Neuronal stem cell (in vitro differentiated cells): ENCODE measurements at regions not wholly inside any gene's neighbourhood (a gene's known extent, or its start where the extent isn't known, plus 50 kb on each side); places are given as distances from the start of the nearest gene placed in this dataset.
A peak's percentile ranks its signal among the peaks of the same experiment; 100 is the strongest.

Source experiments
- DNase-seq: peaks from one replicate; pipeline ENCODE4 v3.0.0-alpha.2; 2013; ENCODE audit warnings: low spot score
- H2AFZ ChIP-seq: one replicate; pipeline ENCODE4 v1.6.1; 2013; ENCODE audit warnings: mild to moderate bottlenecking, low read length, inconsistent platforms
- H2AK5ac ChIP-seq: 2 replicates; pipeline ENCODE4 v1.6.1; 2013; ENCODE audit warnings: low read depth, mild to moderate bottlenecking, inconsistent platforms, low read length, moderate library complexity, mixed read lengths
- H2BK120ac ChIP-seq: 2 replicates; pipeline ENCODE4 v1.6.1; 2013; ENCODE audit warnings: low read depth, mild to moderate bottlenecking, inconsistent platforms, low read length, moderate library complexity, mixed read lengths
- H2BK12ac ChIP-seq: one replicate; pipeline ENCODE4 v1.6.1; 2013; ENCODE audit warnings: low read length, inconsistent platforms
- H2BK15ac ChIP-seq: 2 replicates; pipeline ENCODE4 v1.6.1; 2013; ENCODE audit warnings: mild to moderate bottlenecking, low read length, inconsistent platforms, mixed read lengths
- H2BK5ac ChIP-seq: one replicate; pipeline ENCODE4 v1.6.1; 2013; ENCODE audit warnings: inconsistent platforms, mild to moderate bottlenecking, low read length, moderate library complexity
- H3K14ac ChIP-seq: one replicate; pipeline ENCODE4 v1.6.1; 2013; ENCODE audit warnings: low read length, inconsistent platforms
- H3K18ac ChIP-seq: 2 replicates; pipeline ENCODE4 v1.6.1; 2013; ENCODE audit warnings: low read length, inconsistent platforms
- H3K23ac ChIP-seq: 2 replicates; pipeline ENCODE4 v1.6.1; 2013; ENCODE audit warnings: low read depth, mild to moderate bottlenecking, mixed read lengths, low read length, inconsistent platforms; ENCODE audit not compliant: poor library complexity
- H3K27ac ChIP-seq: replicated peaks from 3 replicates; pipeline ENCODE4 v1.5.1; 2013; ENCODE audit warnings: low read length, inconsistent platforms
- H3K27me3 ChIP-seq, 3 experiments: 2 replicates each; pipeline ENCODE4 v1.6.1; 2013; ENCODE audit warnings: low read length in 3 of 3, mild to moderate bottlenecking in 2 of 3, inconsistent platforms in 1 of 3, low read depth in 1 of 3, mixed read lengths in 1 of 3, moderate library complexity in 1 of 3; ENCODE audit not compliant: control insufficient read depth in 3 of 3, insufficient read depth in 3 of 3
- H3K36me3 ChIP-seq, 2 donors: replicated peaks in 1 of 2; 2 replicates each; pipeline ENCODE4 v1.6.1; 2013; ENCODE audit warnings: low read length in 2 of 2; ENCODE audit not compliant: control insufficient read depth in 2 of 2, insufficient read depth in 2 of 2
- H3K4ac ChIP-seq: 2 replicates; pipeline ENCODE4 v1.6.1; 2013; ENCODE audit warnings: inconsistent platforms, mild to moderate bottlenecking, low read length, moderate library complexity
- H3K4me1 ChIP-seq, 2 donors: 1 replicate in 1 of 2; 2 replicates in 1 of 2; pipeline ENCODE4 v1.6.1; 2013; ENCODE audit warnings: low read length in 2 of 2, low read depth in 1 of 2; ENCODE audit not compliant: control insufficient read depth in 2 of 2, insufficient read depth in 1 of 2
- H3K4me2 ChIP-seq: one replicate; pipeline ENCODE4 v1.6.1; 2013; ENCODE audit warnings: mild to moderate bottlenecking, low read length, inconsistent platforms; ENCODE audit not compliant: insufficient read depth, poor library complexity, severe bottlenecking
- H3K4me3 ChIP-seq, 2 donors: 2 replicates each; pipeline ENCODE4 v1.5.1; 2013; ENCODE audit warnings: low read length in 2 of 2, mild to moderate bottlenecking in 2 of 2, inconsistent platforms in 1 of 2, moderate library complexity in 1 of 2
- H3K79me1 ChIP-seq: one replicate; pipeline ENCODE4 v1.6.1; 2013; ENCODE audit warnings: low read depth, mild to moderate bottlenecking, inconsistent platforms, low read length, moderate library complexity
- H3K9ac ChIP-seq: one replicate; pipeline ENCODE4 v1.6.1; 2013; ENCODE audit warnings: mild to moderate bottlenecking, low read depth, low read length, inconsistent platforms; ENCODE audit not compliant: poor library complexity
- H3K9me3 ChIP-seq, 2 donors: replicated peaks in 1 of 2; 2 replicates each; pipeline versions ENCODE3 to v1.6.1; 2013; ENCODE audit warnings: low read length in 2 of 2, mild to moderate bottlenecking in 2 of 2, inconsistent platforms in 1 of 2, low read depth in 1 of 2, mixed read lengths in 1 of 2, moderate library complexity in 1 of 2; ENCODE audit not compliant: control insufficient read depth in 2 of 2, insufficient read depth in 1 of 2
- H4K8ac ChIP-seq: one replicate; pipeline ENCODE4 v1.6.1; 2013; ENCODE audit warnings: low read depth, mild to moderate bottlenecking, inconsistent platforms, low read length, moderate library complexity
- H4K91ac ChIP-seq: one replicate; pipeline ENCODE4 v1.6.1; 2013; ENCODE audit warnings: low read length, low read depth, mild to moderate bottlenecking, inconsistent platforms; ENCODE audit not compliant: poor library complexity
- WGBS, 2 donors: extraction: QIAGEN DNeasy Blood & Tissue Kit; methylation state at CpG; one replicate each; pipeline ENCODE4 v1.1.7; 2013; ENCODE audit warnings: missing lambda C conversion rate in 2 of 2, mixed read lengths in 1 of 2; ENCODE audit not compliant: insufficient read length in 2 of 2, insufficient replicate concordance in 1 of 2; ENCODE audit errors: extremely low coverage in 2 of 2; 5-methylcytosine and 5-hydroxymethylcytosine counted together

DNA sequence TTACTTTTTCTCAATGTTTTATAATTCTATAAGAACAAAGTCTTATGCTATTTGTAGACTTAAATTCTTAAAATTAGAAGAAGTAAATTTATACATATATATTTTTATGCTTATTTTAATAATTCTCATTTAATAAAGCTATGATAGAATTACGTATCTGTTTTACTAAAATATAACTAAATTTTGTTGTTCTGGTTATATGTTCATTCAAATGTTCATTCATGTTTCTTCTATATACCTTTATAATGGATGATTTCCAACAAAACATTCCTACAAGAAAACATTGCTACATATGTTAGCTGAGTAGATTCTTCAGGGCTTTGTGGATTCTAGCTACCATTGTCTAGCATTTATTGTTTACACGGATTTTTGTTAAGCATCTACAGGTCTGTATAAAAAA, 634.3 kb upstream of the PCDH20 start:
- H3K27me3 ChIP-seq, result no peaks in the 10 kb centered on the region
- no peak overlapping the region for H4K8ac ChIP-seq
- no peak overlapping the region for H2BK12ac ChIP-seq
- no CpG with 5 or more reads among the region's 2 CpGs for WGBS, 2 donors
- H3K79me1 ChIP-seq, result no peaks in the 10 kb centered on the region
- no peak overlapping the region for H2BK15ac ChIP-seq
- H3K9ac ChIP-seq, result no peak overlapping the region
- no peak overlapping the region for H3K4me2 ChIP-seq
- peaks cover 0 to 4% of the 10 kb centered on the region in 2 donors for H3K9me3 ChIP-seq
- H3K4ac ChIP-seq, result no peak overlapping the region
- no peaks in the 10 kb centered on the region for H3K4me1 ChIP-seq
- no peak overlapping the region for H3K18ac ChIP-seq
- no peak overlapping the region for H2AFZ ChIP-seq
- H3K36me3 ChIP-seq, result no peaks in the 10 kb centered on the region
- no peak overlapping the region for H2AK5ac ChIP-seq
- H3K14ac ChIP-seq, result no peak overlapping the region
- no peak overlapping the region for H2BK5ac ChIP-seq
- no peak for DNase-seq
- no peak overlapping the region for H4K91ac ChIP-seq
- H2BK120ac ChIP-seq, result no peak overlapping the region
- H3K4me3 ChIP-seq, result no peak overlapping the region
- no peak overlapping the region for H3K27ac ChIP-seq
- no peak overlapping the region for H3K23ac ChIP-seq

DNA sequence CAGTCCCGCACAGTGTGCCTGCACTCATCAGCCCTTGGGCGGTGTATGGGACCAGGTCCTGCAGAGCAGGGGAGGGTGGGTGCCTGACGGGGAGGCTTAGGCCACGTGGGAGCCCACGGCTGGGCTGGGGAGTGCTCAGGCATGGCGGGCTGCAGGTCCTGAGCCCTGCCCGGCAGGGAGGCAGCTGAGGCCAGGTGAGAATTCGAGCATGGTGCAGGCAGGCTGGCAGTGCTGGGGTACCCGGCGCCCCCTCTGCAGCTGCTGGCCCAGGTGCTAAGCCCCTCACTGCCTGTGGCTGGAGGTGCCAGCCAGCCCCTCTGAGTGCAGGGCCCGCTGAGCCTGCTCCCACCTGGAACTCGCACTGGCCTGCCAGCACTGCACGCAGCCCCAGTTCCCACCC, 630.9 kb upstream of the PCDH20 start:
- Histone ChIP-seq H3K79me1 (no peaks in the 10 kb centered on the region), H2BK12ac (no peak overlapping the region), H3K4me2 (no peak overlapping the region), H3K36me3 (no peaks in the 10 kb centered on the region), H3K14ac (peak overlapping the region; percentile 6), H3K23ac (no peak overlapping the region), H3K9me3 (peaks cover 0 to 4% of the 10 kb centered on the region in 2 donors), H2BK5ac (no peak overlapping the region), H3K18ac (peak overlapping the region; percentile 48), H2BK15ac (no peak overlapping the region), H3K4me1 (no peaks in the 10 kb centered on the region), H3K27ac (no peak overlapping the region), H3K4me3 (no peak overlapping the region), H3K9ac (no peak overlapping the region), H3K4ac (no peak overlapping the region), H4K91ac (no peak overlapping the region), H3K27me3 (no peaks in the 10 kb centered on the region), H2AFZ (no peak overlapping the region), H4K8ac (no peak overlapping the region), H2AK5ac (no peak overlapping the region), H2BK120ac (no peak overlapping the region)
- no CpG with 5 or more reads among the region's 13 CpGs for WGBS, 2 donors
- no peak for DNase-seq

DNA sequence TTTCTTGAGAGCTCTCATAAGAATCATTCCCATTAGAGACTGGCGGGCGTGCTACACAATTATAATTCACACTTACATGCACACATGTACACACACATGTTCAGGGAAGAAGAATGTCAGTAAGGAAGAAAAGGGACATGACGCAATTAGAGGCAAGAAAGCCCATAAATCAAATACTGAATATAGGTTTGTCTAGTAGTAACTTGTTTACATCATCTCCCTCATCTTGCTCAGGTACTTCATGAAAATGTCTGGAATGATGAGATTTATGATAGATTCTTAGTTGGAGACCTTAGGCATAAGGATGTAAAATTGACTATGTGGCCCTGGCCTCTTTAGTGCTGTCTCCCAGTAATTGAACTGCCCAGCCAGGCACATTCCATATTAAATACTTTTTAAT, 628.0 kb upstream of the PCDH20 start:
- Histone ChIP-seq H2BK5ac (no peak overlapping the region), H3K23ac (no peak overlapping the region), H3K79me1 (no peaks in the 10 kb centered on the region), H3K14ac (no peak overlapping the region), H2BK12ac (no peak overlapping the region), H3K4me1 (no peaks in the 10 kb centered on the region), H2BK120ac (no peak overlapping the region), H4K8ac (no peak overlapping the region), H4K91ac (no peak overlapping the region), H3K9ac (no peak overlapping the region), H3K4ac (no peak overlapping the region), H3K36me3 (no peaks in the 10 kb centered on the region), H3K4me3 (no peak overlapping the region), H3K27ac (no peak overlapping the region), H2BK15ac (no peak overlapping the region), H3K4me2 (no peak overlapping the region), H3K18ac (no peak overlapping the region), H2AFZ (no peak overlapping the region), H2AK5ac (no peak overlapping the region), H3K9me3 (peaks cover 0 to 4% of the 10 kb centered on the region in 2 donors), H3K27me3 (no peaks in the 10 kb centered on the region)
- WGBS, 2 donors, result no CpG with 5 or more reads among the region's 3 CpGs
- no peak for DNase-seq

DNA sequence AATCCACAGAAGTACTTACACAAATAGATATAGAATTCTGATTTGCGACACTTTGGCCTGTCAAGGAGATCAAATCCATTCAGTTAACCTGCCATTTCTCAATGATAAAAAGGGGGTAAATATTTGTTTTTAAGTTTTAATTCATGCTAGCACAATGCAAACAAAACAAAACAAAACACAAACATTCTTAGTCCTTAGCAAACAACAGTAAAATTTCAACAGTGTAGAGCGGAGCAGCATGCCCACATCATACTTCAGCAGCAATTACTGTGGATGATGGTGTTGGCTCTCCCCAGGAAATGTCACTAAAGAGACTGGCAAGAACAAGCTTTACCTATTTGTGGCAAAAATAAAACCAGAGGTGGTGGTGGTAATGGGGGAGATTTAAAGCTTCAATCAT, 625.2 kb upstream of the PCDH20 start:
- H3K4me1 ChIP-seq, result no peaks in the 10 kb centered on the region
- H2BK5ac ChIP-seq, result no peak overlapping the region
- DNase-seq, result no peak
- H3K36me3 ChIP-seq, result no peaks in the 10 kb centered on the region
- H3K9me3 ChIP-seq, result no peaks in the 10 kb centered on the region
- no peak overlapping the region for H3K9ac ChIP-seq
- no peak overlapping the region for H2BK120ac ChIP-seq
- H2AK5ac ChIP-seq, result no peak overlapping the region
- H3K79me1 ChIP-seq, result no peaks in the 10 kb centered on the region
- H3K27me3 ChIP-seq, result no peaks in the 10 kb centered on the region
- H3K4me2 ChIP-seq, result no peak overlapping the region
- H3K14ac ChIP-seq, result no peak overlapping the region
- WGBS, 2 donors, result no CpG with 5 or more reads among the region's 2 CpGs
- H4K91ac ChIP-seq, result no peak overlapping the region
- no peak overlapping the region for H2BK15ac ChIP-seq
- no peak overlapping the region for H3K27ac ChIP-seq
- H3K23ac ChIP-seq, result no peak overlapping the region
- no peak overlapping the region for H2BK12ac ChIP-seq
- no peak overlapping the region for H3K18ac ChIP-seq
- no peak overlapping the region for H3K4ac ChIP-seq
- H4K8ac ChIP-seq, result no peak overlapping the region
- H3K4me3 ChIP-seq, result no peak overlapping the region
- H2AFZ ChIP-seq, result no peak overlapping the region
